CD4-positive, alpha-beta T cell (primary cell): ENCODE measurements at regions not wholly inside any gene's neighbourhood (a gene's known extent, or its start where the extent isn't known, plus 50 kb on each side); places are given as distances from the start of the nearest gene placed in this dataset.

ENCODE experiments used
- ATAC-seq: fragments of 200-7000 bp; cut with Tn5 transposase; one replicate; pipeline ENCODE4 v1.10.0; 2022; ENCODE audit warnings: mild to moderate bottlenecking; ENCODE audit not compliant: poor library complexity
- CTCF ChIA-PET: fragments of 350-600 bp; sonication (Branson Sonifier 250); formaldehyde crosslinking; loops from one replicate; lab custom pipeline; 2021; ENCODE audit warnings: antibody characterized with exemption, inconsistent platforms; lab: Charles Lee
- POLR2A ChIA-PET: fragments of 350-600 bp; sonication (Branson Sonifier 250); formaldehyde crosslinking; loops from one replicate; lab custom pipeline; 2021; ENCODE audit warnings: antibody characterized with exemption, inconsistent platforms; lab: Charles Lee
- DNase-seq, 14 experiments: peaks; one replicate each; pipeline ENCODE4 v3.0.0-alpha.2; 2013 to 2020; ENCODE audit warnings: mixed read lengths in 2 of 14
- H3K27ac ChIP-seq, 2 donors: one replicate each; pipeline versions ENCODE4 v1.5.1 to v1.7.0; 2013; ENCODE audit warnings: low read length in 2 of 2, low read depth in 1 of 2, mild to moderate bottlenecking in 1 of 2
- H3K27me3 ChIP-seq, 2 experiments: 1 replicate in 1 of 2; 2 replicates in 1 of 2; pipeline versions ENCODE4 v1.6.1 to v1.7.0; 2013; ENCODE audit warnings: low read length in 2 of 2, control low read depth in 1 of 2, mild to moderate bottlenecking in 1 of 2, moderate library complexity in 1 of 2; ENCODE audit not compliant: insufficient read depth in 2 of 2, control insufficient read depth in 1 of 2
- H3K36me3 ChIP-seq: one replicate; pipeline ENCODE4 v1.6.1; 2013; ENCODE audit warnings: low read length, control low read depth; ENCODE audit not compliant: insufficient read depth
- H3K4me1 ChIP-seq: one replicate; pipeline ENCODE4 v1.6.1; 2013; ENCODE audit warnings: low read length, control low read depth; ENCODE audit not compliant: insufficient read depth
- H3K4me3 ChIP-seq: one replicate; pipeline ENCODE4 v1.5.1; 2013; ENCODE audit warnings: mild to moderate bottlenecking, low read length, moderate library complexity
- H3K9me3 ChIP-seq, 2 experiments: 1 replicate in 1 of 2; 2 replicates in 1 of 2; pipeline versions ENCODE4 v1.6.1 to v1.7.0; 2013; ENCODE audit warnings: low read length in 2 of 2, mild to moderate bottlenecking in 2 of 2, control low read depth in 1 of 2, moderate library complexity in 1 of 2; ENCODE audit not compliant: control insufficient read depth in 1 of 2, insufficient read depth in 1 of 2
- H3K27ac Mint-ChIP-seq: one replicate; pipeline ENCODE4 v1.8.0; 2020; ENCODE audit warnings: mixed read lengths
- H3K27me3 Mint-ChIP-seq: one replicate; pipeline ENCODE4 v1.8.0; 2021; ENCODE audit warnings: mixed read lengths
- H3K36me3 Mint-ChIP-seq: one replicate; pipeline ENCODE4 v1.8.0; 2021; ENCODE audit warnings: low read depth, mixed read lengths
- H3K4me1 Mint-ChIP-seq: one replicate; pipeline ENCODE4 v1.8.0; 2021; ENCODE audit warnings: low read depth, mixed read lengths
- H3K4me3 Mint-ChIP-seq: one replicate; pipeline ENCODE4 v1.8.0; 2020; ENCODE audit warnings: mild to moderate bottlenecking, mixed read lengths
- H3K9me3 Mint-ChIP-seq: one replicate; pipeline ENCODE4 v1.8.0; 2020; ENCODE audit warnings: mixed read lengths
- intact Hi-C, 2 experiments: fragments of 100-400 bp; cut with DNase I in 1 of 2; cut with micrococcal nuclease in 1 of 2; formaldehyde crosslinking; loops; one replicate each; pipeline versions ENCODE4 v1.15.1 to v1.9.0; 2023 to 2025; cut with DNase I, micrococcal nuclease
- TF ChIP-seq, protein P1 (sequence below): fragments of 200-600 bp; IDR thresholded peaks from one replicate; pipeline ENCODE4 v1.8.0; 2022; ENCODE audit warnings: antibody characterized with exemption, mild to moderate bottlenecking

DNA sequence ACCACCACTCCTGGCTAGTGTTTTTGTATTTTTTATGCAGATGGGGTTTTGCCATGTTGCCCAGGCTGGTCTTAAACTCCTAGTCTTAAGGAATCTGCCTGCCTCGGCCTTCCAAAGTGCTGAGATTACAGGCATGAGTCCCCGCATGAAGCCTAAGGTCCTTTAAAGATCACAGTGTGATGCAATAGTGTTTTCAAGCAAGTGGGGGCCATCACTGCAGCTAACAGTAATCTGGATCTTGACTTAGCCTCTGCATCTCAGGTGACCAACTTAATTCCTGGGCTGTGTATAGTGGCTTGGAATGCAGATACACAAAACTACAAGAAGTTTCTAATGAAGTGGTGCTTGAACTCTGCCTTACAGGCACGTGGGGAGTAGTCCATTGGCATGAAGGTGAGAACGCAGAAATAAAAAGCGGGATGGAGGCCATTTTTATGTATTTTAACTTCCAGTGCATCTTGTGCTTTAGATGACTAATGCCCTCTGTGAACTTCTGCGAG lies 334.4 kb upstream of the SPRED2 start:
- Histone ChIP-seq H3K4me3 (no peak overlapping the region), H3K36me3 (no peaks in the 10 kb centered on the region), H3K27ac (no peak overlapping the region), H3K9me3 (no peaks in the 10 kb centered on the region), H3K27me3 (no peaks in the 10 kb centered on the region), H3K4me1 (no peaks in the 10 kb centered on the region)
- peaks cover 2% of the 10 kb centered on the region for H3K9me3 Mint-ChIP-seq
- DNase-seq (no peak), ATAC-seq (no peak)
- H3K27me3 Mint-ChIP-seq: peaks cover 15% of the 10 kb centered on the region
- H3K4me1 Mint-ChIP-seq: no peaks in the 10 kb centered on the region
- no peaks in the 10 kb centered on the region for H3K36me3 Mint-ChIP-seq
- TF ChIP-seq, protein P1, sequence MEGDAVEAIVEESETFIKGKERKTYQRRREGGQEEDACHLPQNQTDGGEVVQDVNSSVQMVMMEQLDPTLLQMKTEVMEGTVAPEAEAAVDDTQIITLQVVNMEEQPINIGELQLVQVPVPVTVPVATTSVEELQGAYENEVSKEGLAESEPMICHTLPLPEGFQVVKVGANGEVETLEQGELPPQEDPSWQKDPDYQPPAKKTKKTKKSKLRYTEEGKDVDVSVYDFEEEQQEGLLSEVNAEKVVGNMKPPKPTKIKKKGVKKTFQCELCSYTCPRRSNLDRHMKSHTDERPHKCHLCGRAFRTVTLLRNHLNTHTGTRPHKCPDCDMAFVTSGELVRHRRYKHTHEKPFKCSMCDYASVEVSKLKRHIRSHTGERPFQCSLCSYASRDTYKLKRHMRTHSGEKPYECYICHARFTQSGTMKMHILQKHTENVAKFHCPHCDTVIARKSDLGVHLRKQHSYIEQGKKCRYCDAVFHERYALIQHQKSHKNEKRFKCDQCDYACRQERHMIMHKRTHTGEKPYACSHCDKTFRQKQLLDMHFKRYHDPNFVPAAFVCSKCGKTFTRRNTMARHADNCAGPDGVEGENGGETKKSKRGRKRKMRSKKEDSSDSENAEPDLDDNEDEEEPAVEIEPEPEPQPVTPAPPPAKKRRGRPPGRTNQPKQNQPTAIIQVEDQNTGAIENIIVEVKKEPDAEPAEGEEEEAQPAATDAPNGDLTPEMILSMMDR: no peak
- H3K4me3 Mint-ChIP-seq: no peak overlapping the region
- ChIA-PET CTCF (no interaction called here), POLR2A (no interaction called here)
- intact Hi-C loops: no loop called here
- H3K27ac Mint-ChIP-seq: no peak overlapping the region

DNA sequence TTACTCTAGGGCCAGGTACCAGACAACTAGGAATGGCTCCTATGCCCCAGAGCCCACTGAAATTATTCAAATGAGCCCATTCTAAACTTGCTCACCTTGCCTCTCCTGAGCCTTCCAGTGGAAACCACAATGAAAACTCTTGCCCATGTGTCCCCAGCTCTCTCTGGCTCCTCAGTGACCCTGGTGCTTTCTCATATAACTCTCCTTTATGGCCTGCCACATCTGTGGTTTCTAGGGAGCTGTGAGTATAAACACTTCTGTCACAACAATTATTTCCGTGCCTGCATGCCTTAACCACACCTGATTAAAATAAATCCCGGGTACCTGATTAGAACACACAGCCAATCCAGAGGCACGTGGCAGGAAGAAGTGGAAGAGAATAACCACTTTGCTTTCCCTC lies 333.0 kb upstream of the SPRED2 start:
- intact Hi-C loops: no loop called here
- CTCF ChIA-PET: no interaction called here
- peaks cover 18% of the 10 kb centered on the region for H3K27me3 Mint-ChIP-seq
- H3K27ac Mint-ChIP-seq: no peak overlapping the region
- TF ChIP-seq, protein P1: no peak
- no peak overlapping the region for H3K4me3 Mint-ChIP-seq
- no peaks in the 10 kb centered on the region for H3K36me3 Mint-ChIP-seq
- DNase-seq: no peak
- ATAC-seq: no peak
- H3K9me3 Mint-ChIP-seq: peaks cover under 1% of the 10 kb centered on the region
- no peaks in the 10 kb centered on the region for H3K36me3 ChIP-seq
- H3K4me1 Mint-ChIP-seq: no peaks in the 10 kb centered on the region
- no peaks in the 10 kb centered on the region for H3K27me3 ChIP-seq
- no peaks in the 10 kb centered on the region for H3K9me3 ChIP-seq
- no peak overlapping the region for H3K4me3 ChIP-seq
- POLR2A ChIA-PET: no interaction called here
- no peak overlapping the region for H3K27ac ChIP-seq
- H3K4me1 ChIP-seq: no peaks in the 10 kb centered on the region

DNA sequence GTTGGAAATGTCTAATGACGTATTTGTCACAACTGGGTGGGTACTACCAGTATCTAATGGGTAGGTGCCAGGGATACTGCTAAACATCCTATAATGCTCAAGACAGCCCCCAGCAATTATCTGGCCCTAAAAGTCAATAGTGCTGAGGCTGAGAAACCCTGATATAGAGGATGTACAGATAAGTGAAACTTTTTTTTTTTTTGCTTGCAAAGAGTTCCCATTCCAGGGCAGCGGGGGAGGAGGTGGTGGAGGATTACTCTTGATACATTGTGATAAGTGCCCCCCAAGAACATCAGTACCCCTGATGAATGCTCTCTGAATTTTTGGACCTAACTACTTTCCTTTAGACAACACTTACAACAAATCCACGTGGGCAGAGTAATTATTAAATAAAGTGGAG lies 329.7 kb upstream of the SPRED2 start:
- ChIA-PET POLR2A (no interaction called here), CTCF (no interaction called here)
- H3K36me3 ChIP-seq: no peaks in the 10 kb centered on the region
- Mint-ChIP-seq H3K4me1 (no peaks in the 10 kb centered on the region), H3K36me3 (no peaks in the 10 kb centered on the region), H3K27ac (no peak overlapping the region), H3K4me3 (no peak overlapping the region), H3K9me3 (peaks cover 3% of the 10 kb centered on the region), H3K27me3 (peaks cover 22% of the 10 kb centered on the region)
- no peak overlapping the region for H3K27ac ChIP-seq
- H3K9me3 ChIP-seq: peaks cover under 1 to 2% of the 10 kb centered on the region in 2 experiments
- TF ChIP-seq, protein P1: no peak
- intact Hi-C loops: no loop called here
- H3K4me3 ChIP-seq: no peak overlapping the region
- no peaks in the 10 kb centered on the region for H3K27me3 ChIP-seq
- ATAC-seq: no peak
- no peak for DNase-seq
- no peaks in the 10 kb centered on the region for H3K4me1 ChIP-seq
